Smooth muscle cell (in vitro differentiated cells): ENCODE measurements at regions not wholly inside any gene's neighbourhood (a gene's known extent, or its start where the extent isn't known, plus 50 kb on each side); places are given as distances from the start of the nearest gene placed in this dataset.

Experiments used
- DNase-seq: peaks from one replicate; lab custom pipeline; 2025; ENCODE audit not compliant: unreplicated experiment; lab: John Stamatoyannopoulos, UW
- H2AFZ ChIP-seq: fragments of 200-600 bp; sonication (generic); 2 replicates; pipeline ENCODE4 v1.6.0; 2016; ENCODE audit warnings: antibody characterized with exemption, low read depth, mild to moderate bottlenecking
- H3F3A ChIP-seq: fragments of 200-600 bp; sonication (generic); 2 replicates; pipeline ENCODE4 v1.6.0; 2017; ENCODE audit warnings: antibody characterized with exemption, low read depth
- H3K27ac ChIP-seq: fragments of 200-600 bp; sonication (generic); 2 replicates; pipeline ENCODE4 v1.5.1; 2016; ENCODE audit warnings: low read depth, mild to moderate bottlenecking
- H3K27me3 ChIP-seq: fragments of 200-600 bp; sonication (generic); 2 replicates; pipeline ENCODE4 v1.6.1; 2016; ENCODE audit warnings: low read depth, mild to moderate bottlenecking
- H3K36me3 ChIP-seq: fragments of 200-600 bp; sonication (generic); 2 replicates; pipeline ENCODE4 v1.5.1; 2016; ENCODE audit warnings: low read depth
- H3K4me1 ChIP-seq: fragments of 200-600 bp; sonication (generic); 2 replicates; pipeline ENCODE4 v1.5.1; 2016; ENCODE audit warnings: low read depth
- H3K4me2 ChIP-seq: fragments of 200-600 bp; sonication (generic); 2 replicates; pipeline ENCODE4 v1.6.0; 2016; ENCODE audit warnings: mild to moderate bottlenecking
- H3K4me3 ChIP-seq: fragments of 200-600 bp; sonication (generic); 2 replicates; pipeline ENCODE4 v1.5.1; 2016; ENCODE audit warnings: mild to moderate bottlenecking
- H3K79me2 ChIP-seq: fragments of 200-600 bp; sonication (generic); 2 replicates; pipeline ENCODE4 v1.6.0; 2016; ENCODE audit warnings: low read depth, mild to moderate bottlenecking
- H3K9ac ChIP-seq: fragments of 200-600 bp; sonication (generic); 2 replicates; pipeline ENCODE4 v1.6.0; 2016; ENCODE audit warnings: low read depth
- H3K9me3 ChIP-seq: fragments of 200-600 bp; sonication (generic); replicated peaks from 2 replicates; pipeline ENCODE4 v1.5.1; 2016; ENCODE audit warnings: low read depth
- H4K20me1 ChIP-seq: fragments of 200-600 bp; sonication (generic); 2 replicates; pipeline ENCODE4 v1.6.0; 2016; ENCODE audit warnings: low read depth
- WGBS: methylation state at CpG from one replicate; pipeline ENCODE4 v1.1.7; 2016; ENCODE audit warnings: low lambda C conversion rate; 5-methylcytosine and 5-hydroxymethylcytosine counted together
- TF ChIP-seq, protein P1 (sequence below): fragments of 200-600 bp; sonication (generic); IDR thresholded peaks from 2 replicates; pipeline ENCODE4 v1.5.1; 2017; ENCODE audit warnings: borderline replicate concordance, mild to moderate bottlenecking, antibody characterized with exemption; ENCODE audit not compliant: insufficient read depth, poor library complexity, severe bottlenecking

DNA sequence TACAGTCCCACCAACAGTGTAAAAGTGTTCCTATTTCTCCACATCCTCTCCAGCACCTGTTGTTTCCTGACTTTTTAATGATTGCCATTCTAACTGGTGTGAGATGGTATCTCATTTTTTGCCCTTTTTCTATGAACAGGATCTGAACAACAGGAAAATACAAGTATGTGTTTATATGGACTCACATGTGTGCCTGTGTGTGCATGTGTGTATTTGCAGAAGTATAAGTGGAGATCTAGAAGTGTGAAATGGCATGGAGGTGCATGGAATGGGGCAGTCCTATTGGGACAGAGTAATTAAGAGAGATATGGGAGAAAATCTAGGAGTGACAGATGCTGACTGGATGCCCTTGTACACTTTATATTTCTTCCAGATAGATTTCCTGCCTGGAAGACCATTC lies 111.6 kb upstream of the PCGF5 start:
- Histone ChIP-seq H3F3A (no peaks in the 10 kb centered on the region), H3K4me2 (no peak overlapping the region), H3K27me3 (no peaks in the 10 kb centered on the region), H3K9me3 (no peaks in the 10 kb centered on the region), H4K20me1 (no peaks in the 10 kb centered on the region), H2AFZ (no peak overlapping the region), H3K4me3 (no peak overlapping the region), H3K79me2 (no peaks in the 10 kb centered on the region), H3K36me3 (no peaks in the 10 kb centered on the region), H3K9ac (no peak overlapping the region), H3K27ac (no peak overlapping the region), H3K4me1 (no peaks in the 10 kb centered on the region)
- TF ChIP-seq, protein P1, sequence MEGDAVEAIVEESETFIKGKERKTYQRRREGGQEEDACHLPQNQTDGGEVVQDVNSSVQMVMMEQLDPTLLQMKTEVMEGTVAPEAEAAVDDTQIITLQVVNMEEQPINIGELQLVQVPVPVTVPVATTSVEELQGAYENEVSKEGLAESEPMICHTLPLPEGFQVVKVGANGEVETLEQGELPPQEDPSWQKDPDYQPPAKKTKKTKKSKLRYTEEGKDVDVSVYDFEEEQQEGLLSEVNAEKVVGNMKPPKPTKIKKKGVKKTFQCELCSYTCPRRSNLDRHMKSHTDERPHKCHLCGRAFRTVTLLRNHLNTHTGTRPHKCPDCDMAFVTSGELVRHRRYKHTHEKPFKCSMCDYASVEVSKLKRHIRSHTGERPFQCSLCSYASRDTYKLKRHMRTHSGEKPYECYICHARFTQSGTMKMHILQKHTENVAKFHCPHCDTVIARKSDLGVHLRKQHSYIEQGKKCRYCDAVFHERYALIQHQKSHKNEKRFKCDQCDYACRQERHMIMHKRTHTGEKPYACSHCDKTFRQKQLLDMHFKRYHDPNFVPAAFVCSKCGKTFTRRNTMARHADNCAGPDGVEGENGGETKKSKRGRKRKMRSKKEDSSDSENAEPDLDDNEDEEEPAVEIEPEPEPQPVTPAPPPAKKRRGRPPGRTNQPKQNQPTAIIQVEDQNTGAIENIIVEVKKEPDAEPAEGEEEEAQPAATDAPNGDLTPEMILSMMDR, result no peak
- DNase-seq, result no peak

DNA sequence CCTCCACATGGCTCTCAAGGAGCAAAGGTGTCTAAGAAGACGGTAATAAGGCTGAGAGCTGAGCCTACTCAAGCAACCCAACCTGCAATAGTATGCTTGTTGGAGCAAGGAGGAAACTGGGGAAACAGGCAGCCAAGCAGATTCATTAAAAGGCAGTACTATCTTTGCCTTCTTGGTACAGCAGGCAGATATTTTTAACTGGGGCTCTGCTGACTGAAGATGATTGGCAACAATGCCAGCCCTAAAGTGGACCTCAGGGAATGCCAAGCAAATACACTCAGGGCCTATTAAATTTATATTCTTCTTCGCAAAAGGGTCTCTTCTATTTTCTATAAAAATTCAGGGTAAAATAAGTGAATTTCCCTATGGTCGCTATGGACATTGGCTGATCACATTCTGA lies 109.4 kb upstream of the PCGF5 start:
- Histone ChIP-seq H3K4me2 (no peak overlapping the region), H4K20me1 (no peaks in the 10 kb centered on the region), H3K36me3 (no peaks in the 10 kb centered on the region), H3K79me2 (no peaks in the 10 kb centered on the region), H3K9me3 (no peaks in the 10 kb centered on the region), H3K9ac (no peak overlapping the region), H3K27ac (no peak overlapping the region), H3K4me1 (no peaks in the 10 kb centered on the region), H3F3A (no peaks in the 10 kb centered on the region), H2AFZ (no peak overlapping the region), H3K27me3 (no peaks in the 10 kb centered on the region), H3K4me3 (no peak overlapping the region)
- no peak for DNase-seq
- 89% methylated on average over 3 of the region's 3 CpGs for WGBS
- TF ChIP-seq, protein P1, result no peak

DNA sequence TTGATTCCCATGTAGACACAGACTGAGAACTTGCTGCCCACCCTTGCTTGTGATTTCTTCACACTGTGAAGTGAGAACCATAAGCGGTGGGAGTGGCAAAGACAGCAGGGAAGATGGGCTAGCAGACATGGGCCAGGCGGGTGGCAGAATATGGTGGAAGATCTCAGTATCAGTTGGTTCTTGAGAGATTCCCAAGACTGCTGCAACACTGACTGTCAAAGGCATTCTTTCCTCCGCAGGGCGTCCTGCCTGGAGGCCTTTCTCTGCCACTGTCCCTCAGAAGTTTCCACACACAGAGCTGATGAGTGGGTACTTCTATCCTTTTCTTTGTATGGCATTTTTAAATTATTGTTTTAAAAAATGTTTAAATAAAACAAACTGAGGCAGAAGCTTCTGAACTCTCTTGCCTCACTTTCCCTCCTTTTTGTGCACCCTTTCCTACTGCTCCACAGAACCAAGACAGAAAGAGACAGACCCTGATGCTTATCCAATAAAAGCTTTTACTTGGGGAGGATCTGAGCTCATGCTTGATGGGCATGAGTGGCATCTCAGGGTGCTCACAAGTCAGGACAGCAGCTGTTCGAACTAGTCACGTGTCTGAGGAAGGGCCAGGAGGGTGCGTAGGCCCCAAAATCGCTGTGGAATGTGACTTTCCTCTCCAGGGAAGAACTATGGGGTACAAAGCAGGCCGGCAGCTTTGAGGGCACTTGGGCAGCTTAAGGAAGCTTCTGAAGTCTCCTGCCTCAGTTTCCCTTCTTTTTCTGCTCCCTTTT lies 104.7 kb upstream of the PCGF5 start:
- Histone ChIP-seq H3K27ac (no peak overlapping the region), H3K9me3 (no peaks in the 10 kb centered on the region), H3K27me3 (no peaks in the 10 kb centered on the region), H3K9ac (no peak overlapping the region), H4K20me1 (no peaks in the 10 kb centered on the region), H3K36me3 (no peaks in the 10 kb centered on the region), H3K4me2 (no peak overlapping the region), H3K79me2 (no peaks in the 10 kb centered on the region), H3F3A (no peaks in the 10 kb centered on the region), H3K4me3 (no peak overlapping the region), H2AFZ (no peak overlapping the region), H3K4me1 (no peaks in the 10 kb centered on the region)
- TF ChIP-seq, protein P1, result no peak
- 92% methylated on average over 9 of the region's 9 CpGs for WGBS
- no peak for DNase-seq

DNA sequence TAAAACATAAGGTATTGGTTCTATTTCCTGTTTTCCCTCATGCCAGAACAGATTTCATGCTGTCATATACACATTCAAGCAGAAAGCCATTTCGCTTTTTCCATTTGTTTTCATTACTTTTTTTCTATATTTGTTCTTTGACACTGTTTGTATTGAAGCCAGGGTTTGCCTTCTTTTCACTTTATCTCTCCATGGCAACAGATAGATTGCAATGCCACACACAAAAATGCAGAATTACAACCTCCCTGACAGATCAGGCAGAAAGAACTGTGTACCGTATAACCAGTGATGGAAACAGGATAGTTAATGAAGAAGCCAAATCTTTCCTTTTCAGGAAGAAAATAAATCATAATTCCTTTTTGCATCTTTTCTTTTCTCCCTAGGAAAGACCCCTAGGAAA lies 103.0 kb upstream of the PCGF5 start:
- Histone ChIP-seq H2AFZ (no peak overlapping the region), H3K4me2 (no peak overlapping the region), H3K27ac (no peak overlapping the region), H3K36me3 (no peaks in the 10 kb centered on the region), H3F3A (no peaks in the 10 kb centered on the region), H3K79me2 (no peaks in the 10 kb centered on the region), H3K4me3 (no peak overlapping the region), H3K4me1 (no peaks in the 10 kb centered on the region), H3K27me3 (no peaks in the 10 kb centered on the region), H3K9me3 (no peaks in the 10 kb centered on the region), H4K20me1 (no peaks in the 10 kb centered on the region), H3K9ac (no peak overlapping the region)
- 92% methylated on average over 2 of the region's 2 CpGs for WGBS
- TF ChIP-seq, protein P1, result no peak
- no peak for DNase-seq
